ENCODE measurements at regions not wholly inside any gene's neighbourhood (a gene's known extent, or its start where the extent isn't known, plus 50 kb on each side); places are given as distances from the start of the nearest gene placed in this dataset.

DNA sequence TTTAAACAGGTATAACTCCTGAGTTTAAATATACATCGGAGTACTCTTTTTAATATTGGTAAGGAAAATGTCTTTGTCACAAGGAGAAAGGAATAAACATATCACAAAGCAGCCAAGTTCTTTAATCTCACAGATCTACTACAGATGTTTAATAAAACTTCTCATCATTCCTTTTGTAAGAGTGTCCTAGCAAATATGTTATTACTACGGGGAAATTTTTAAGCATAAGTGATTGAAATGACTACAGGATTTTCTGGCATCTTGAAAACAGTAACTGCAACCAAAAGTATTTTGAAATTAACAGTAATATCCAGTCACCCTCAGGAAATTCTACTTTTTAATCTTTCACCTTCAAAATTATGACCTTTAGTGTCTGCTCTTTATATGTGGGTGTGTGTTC is 403.1 kb downstream of the IRS1 start:
- TF ChIP-seq, protein P1, sequence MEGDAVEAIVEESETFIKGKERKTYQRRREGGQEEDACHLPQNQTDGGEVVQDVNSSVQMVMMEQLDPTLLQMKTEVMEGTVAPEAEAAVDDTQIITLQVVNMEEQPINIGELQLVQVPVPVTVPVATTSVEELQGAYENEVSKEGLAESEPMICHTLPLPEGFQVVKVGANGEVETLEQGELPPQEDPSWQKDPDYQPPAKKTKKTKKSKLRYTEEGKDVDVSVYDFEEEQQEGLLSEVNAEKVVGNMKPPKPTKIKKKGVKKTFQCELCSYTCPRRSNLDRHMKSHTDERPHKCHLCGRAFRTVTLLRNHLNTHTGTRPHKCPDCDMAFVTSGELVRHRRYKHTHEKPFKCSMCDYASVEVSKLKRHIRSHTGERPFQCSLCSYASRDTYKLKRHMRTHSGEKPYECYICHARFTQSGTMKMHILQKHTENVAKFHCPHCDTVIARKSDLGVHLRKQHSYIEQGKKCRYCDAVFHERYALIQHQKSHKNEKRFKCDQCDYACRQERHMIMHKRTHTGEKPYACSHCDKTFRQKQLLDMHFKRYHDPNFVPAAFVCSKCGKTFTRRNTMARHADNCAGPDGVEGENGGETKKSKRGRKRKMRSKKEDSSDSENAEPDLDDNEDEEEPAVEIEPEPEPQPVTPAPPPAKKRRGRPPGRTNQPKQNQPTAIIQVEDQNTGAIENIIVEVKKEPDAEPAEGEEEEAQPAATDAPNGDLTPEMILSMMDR (IDR thresholded peaks at IDR 0.05): no peak
- no peak for TF ChIP-seq POLR2A (IDR thresholded peaks at IDR 0.05)
